SK-N-MC (cell line): ENCODE measurements at regions not wholly inside any gene's neighbourhood (a gene's known extent, or its start where the extent isn't known, plus 50 kb on each side); places are given as distances from the start of the nearest gene placed in this dataset.

ENCODE experiments used
- DNase-seq: peaks from one replicate; pipeline ENCODE4 v3.0.0-alpha.2; 2011; ENCODE audit warnings: low read depth, low spot score
- H3K27ac ChIP-seq: fragments of 200-600 bp; sonication (generic); 2 replicates; pipeline ENCODE4 v1.5.1; 2016; ENCODE audit warnings: mixed run types
- H3K36me3 ChIP-seq: fragments of 200-600 bp; sonication (generic); 2 replicates; pipeline ENCODE4 v1.6.1; 2017; ENCODE audit warnings: antibody characterized with exemption, low read length, mixed read lengths; ENCODE audit not compliant: insufficient read depth
- H3K4me3 ChIP-seq: fragments of 200-600 bp; sonication (generic); 2 replicates; pipeline ENCODE4 v1.5.1; 2016
- H3K9ac ChIP-seq: fragments of 200-600 bp; sonication (generic); 2 replicates; pipeline ENCODE4 v1.8.0; 2017; ENCODE audit warnings: mixed run types, mixed read lengths; ENCODE audit not compliant: insufficient read length
- H3K9me3 ChIP-seq: fragments of 200-600 bp; sonication (generic); 2 replicates; pipeline ENCODE4 v1.6.1; 2017; ENCODE audit warnings: low read depth, mild to moderate bottlenecking, antibody characterized with exemption, low read length, moderate library complexity, mixed read lengths
- EZH2 ChIP-seq: fragments of 200-600 bp; sonication (generic); IDR thresholded peaks from one replicate; pipeline ENCODE4 v1.6.1; 2017; ENCODE audit warnings: antibody characterized with exemption
- FOXP2 ChIP-seq: optimal IDR thresholded peaks from 2 replicates; pipeline ENCODE3; 2011; ENCODE audit warnings: mild to moderate bottlenecking, moderate library complexity; ENCODE audit not compliant: insufficient read depth; ENCODE audit errors: extremely low read length, control extremely low read depth
- POLR2AphosphoS5 ChIP-seq: IDR thresholded peaks from 2 replicates; pipeline ENCODE4 v1.6.1; 2012; ENCODE audit warnings: mild to moderate bottlenecking, low read depth, low read length, borderline replicate concordance

GRCh38 chr2:160650196-160651118 lies 156.8 kb upstream of the RBMS1 start:
- H3K9me3 ChIP-seq: no peaks in the 10 kb centered on the region
- H3K9ac ChIP-seq: no peak overlapping the region
- no peak for TF ChIP-seq FOXP2
- TF ChIP-seq EZH2: no peak
- TF ChIP-seq POLR2AphosphoS5: no peak
- no peak for DNase-seq
- H3K36me3 ChIP-seq: no peaks in the 10 kb centered on the region
- no peak overlapping the region for H3K4me3 ChIP-seq
- H3K27ac ChIP-seq: peak overlapping the region; percentile 15; the same call in 1 of the 2 replicates

- H3K36me3 ChIP-seq: no peaks in the 10 kb centered on the region
- no peaks in the 10 kb centered on the region for H3K9me3 ChIP-seq
- TF ChIP-seq EZH2: no peak
- TF ChIP-seq POLR2AphosphoS5: no peak
- TF ChIP-seq FOXP2: no peak
- no peak overlapping the region for H3K9ac ChIP-seq
- DNase-seq: no peak
- no peak overlapping the region for H3K4me3 ChIP-seq
- no peak overlapping the region for H3K27ac ChIP-seq
Measured at GRCh38 chr2:160651416-160652200, 158.0 kb upstream of the RBMS1 start.

- H3K27ac ChIP-seq: no peak overlapping the region
- no peaks in the 10 kb centered on the region for H3K36me3 ChIP-seq
- DNase-seq: no peak
- H3K9ac ChIP-seq: no peak overlapping the region
- TF ChIP-seq FOXP2: no peak
- TF ChIP-seq EZH2: no peak
- TF ChIP-seq POLR2AphosphoS5: no peak
- no peaks in the 10 kb centered on the region for H3K9me3 ChIP-seq
- H3K4me3 ChIP-seq: no peak overlapping the region
Measured at GRCh38 chr2:160652236-160652635, 158.6 kb upstream of the RBMS1 start.

- Histone ChIP-seq H3K4me3 (no peak overlapping the region), H3K9ac (no peak overlapping the region), H3K36me3 (no peaks in the 10 kb centered on the region), H3K27ac (no peak overlapping the region), H3K9me3 (no peaks in the 10 kb centered on the region)
- no peak for TF ChIP-seq POLR2AphosphoS5
- no peak for TF ChIP-seq EZH2
- no peak for DNase-seq
Measured at GRCh38 chr2:160657196-160657595, 163.6 kb upstream of the RBMS1 start.

GRCh38 chr2:160658851-160659250 lies 165.2 kb upstream of the RBMS1 start:
- TF ChIP-seq FOXP2 (no peak), EZH2 (no peak), POLR2AphosphoS5 (no peak)
- peak overlapping the region; percentile 75; the same call in 1 of the 2 replicates for H3K27ac ChIP-seq
- no peaks in the 10 kb centered on the region for H3K9me3 ChIP-seq
- no peak overlapping the region for H3K9ac ChIP-seq
- peak; percentile 12 for DNase-seq
- no peaks in the 10 kb centered on the region for H3K36me3 ChIP-seq
- peak overlapping the region; percentile 44 for H3K4me3 ChIP-seq

- H3K4me3 ChIP-seq: no peak overlapping the region
- no peak overlapping the region for H3K9ac ChIP-seq
- H3K9me3 ChIP-seq: no peaks in the 10 kb centered on the region
- no peak for TF ChIP-seq EZH2
- TF ChIP-seq FOXP2: no peak
- TF ChIP-seq POLR2AphosphoS5: no peak
- no peak for DNase-seq
- H3K36me3 ChIP-seq: no peaks in the 10 kb centered on the region
- 0 out of 2 replicates have a peak overlapping the region, but pooled peaks have one; percentile 38 for H3K27ac ChIP-seq
Measured at GRCh38 chr2:160660741-160661140, 167.1 kb upstream of the RBMS1 start.

GRCh38 chr2:160664603-160665140 lies 171.1 kb upstream of the RBMS1 start:
- Histone ChIP-seq H3K4me3 (no peak overlapping the region), H3K27ac (no peak overlapping the region), H3K9ac (no peak overlapping the region), H3K36me3 (no peaks in the 10 kb centered on the region), H3K9me3 (no peaks in the 10 kb centered on the region)
- no peak for DNase-seq
- TF ChIP-seq POLR2AphosphoS5 (no peak), FOXP2 (no peak), EZH2 (no peak)
